GM18870 (cell line): ENCODE measurements at regions not wholly inside any gene's neighbourhood (a gene's known extent, or its start where the extent isn't known, plus 50 kb on each side); places are given as distances from the start of the nearest gene placed in this dataset.
"Not testable (repeated sequence)": the region's sequence is repeated elsewhere in the genome, so short reads cannot be mapped to it uniquely, and the experiment has no call there.

Experiments used
- ATAC-seq: cut with Tn5 transposase; IDR thresholded peaks from one replicate; pipeline ENCODE4 v1.9.1; 2021; ENCODE audit warnings: moderate library complexity; ENCODE audit not compliant: unreplicated experiment

DNA sequence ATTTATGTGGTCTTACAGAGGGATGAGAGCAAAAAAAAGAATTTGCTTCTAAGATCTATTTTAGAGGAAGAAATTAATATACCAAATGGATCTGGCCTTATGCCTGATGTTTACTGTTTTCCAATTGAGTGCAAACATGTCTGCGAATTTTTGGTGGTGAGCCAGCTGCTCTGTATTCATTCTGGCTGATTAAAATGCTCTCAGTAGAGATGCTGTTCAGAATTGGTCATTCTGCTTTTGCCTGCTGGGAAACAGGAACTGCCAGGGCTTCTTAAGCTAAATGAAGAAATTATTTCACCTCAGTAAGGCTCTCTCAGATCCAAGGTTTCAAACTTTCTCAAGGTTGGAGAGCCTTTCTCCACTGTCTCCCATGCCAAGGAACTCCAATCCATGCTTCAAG is 132.0 kb upstream of the SV2C start:
- no peak for ATAC-seq

DNA sequence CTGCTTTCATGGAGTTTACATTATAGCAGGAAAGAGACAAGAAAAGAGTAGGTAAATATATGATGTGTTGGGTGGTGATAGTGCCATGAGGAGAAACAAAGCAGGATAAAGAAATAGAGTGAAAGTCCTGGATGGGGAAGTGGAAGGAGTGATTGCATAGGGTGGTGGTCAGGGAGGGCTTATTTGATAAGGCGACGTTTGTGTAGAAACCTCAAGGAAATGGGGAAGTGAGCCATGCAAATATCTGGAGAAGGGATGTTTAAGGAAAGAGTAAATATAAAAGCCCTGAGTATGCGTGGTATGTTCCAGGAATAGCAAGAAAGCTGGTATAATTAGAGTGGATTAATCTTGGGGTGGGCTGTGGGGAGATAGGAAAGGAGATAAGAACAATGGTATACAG is 134.7 kb upstream of the SV2C start:
- ATAC-seq, result no peak

DNA sequence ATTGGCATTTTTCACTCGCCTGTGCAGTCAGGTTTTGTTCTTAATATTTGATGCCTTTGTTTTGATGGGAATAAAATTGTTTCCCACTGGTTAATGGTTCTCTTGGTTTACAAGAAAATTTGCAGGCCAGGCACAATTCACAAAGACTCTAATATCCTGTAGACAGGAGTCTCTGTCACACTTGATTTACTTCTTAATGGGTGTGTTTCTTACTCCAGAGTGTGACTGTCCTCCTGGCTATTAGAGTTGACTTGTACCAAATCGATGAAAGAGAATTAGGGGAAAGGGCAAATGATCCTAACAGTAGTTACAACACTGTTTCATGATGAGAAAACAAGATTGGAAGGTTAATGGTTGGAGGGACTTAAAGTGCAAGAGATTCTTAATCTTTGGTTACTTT is 142.8 kb upstream of the SV2C start:
- no peak for ATAC-seq

DNA sequence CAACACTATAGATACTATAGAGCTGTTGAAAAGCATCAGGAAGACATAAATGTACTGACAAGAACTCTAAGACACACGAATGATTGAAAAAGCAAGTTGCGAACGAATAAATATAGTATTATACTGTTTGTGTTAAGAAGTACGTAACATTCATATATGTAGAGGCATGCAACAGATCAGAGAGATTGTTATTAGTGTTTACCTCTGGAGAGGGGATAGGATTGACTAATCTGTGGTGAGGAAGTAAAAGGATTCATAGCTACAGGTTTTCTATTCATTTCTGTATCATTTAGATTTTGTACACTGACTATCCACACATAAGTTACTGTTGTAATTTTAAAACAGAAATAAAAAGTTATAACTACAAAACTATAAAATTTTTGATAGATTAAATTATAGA is 147.6 kb upstream of the SV2C start:
- ATAC-seq, result no peak

DNA sequence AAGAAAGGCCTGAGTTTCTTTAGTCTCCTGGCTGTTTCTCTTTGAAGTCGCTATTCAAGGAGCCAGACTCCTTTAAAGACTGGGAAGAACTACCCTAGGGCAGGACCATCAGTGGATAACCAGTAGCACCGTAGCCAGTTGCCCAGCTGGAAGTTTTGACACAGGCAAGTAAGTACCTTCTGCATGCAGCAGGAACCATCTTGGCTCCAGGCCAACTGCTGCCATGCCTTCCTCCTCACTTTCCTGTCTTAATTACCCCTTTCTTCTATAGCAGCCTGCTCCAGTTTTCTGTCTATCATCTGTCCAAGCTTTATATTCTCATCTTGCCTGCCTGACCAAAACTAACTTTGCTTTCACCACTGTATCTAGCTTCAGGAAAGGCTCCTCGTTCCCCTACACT is 149.7 kb upstream of the SV2C start:
- ATAC-seq, result no peak

DNA sequence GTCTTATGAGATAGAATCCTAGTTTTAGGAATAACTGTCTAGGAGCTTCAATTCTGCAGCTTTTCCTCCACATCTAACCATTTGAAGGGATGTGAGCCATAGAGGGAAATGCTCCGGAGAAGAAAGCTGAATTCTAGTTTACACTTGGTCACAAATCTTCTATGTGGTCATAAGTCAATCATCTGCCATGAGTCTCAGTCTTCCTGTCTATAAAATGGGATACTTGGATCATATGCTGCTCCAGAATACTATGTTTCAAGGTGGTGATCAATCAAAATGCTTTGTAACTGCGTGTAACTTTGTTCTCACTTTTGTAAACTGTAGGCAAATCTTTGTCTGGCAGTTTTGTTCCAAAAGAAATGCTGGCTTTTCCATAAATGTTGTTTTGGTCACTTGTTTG is 152.0 kb upstream of the SV2C start:
- ATAC-seq, result no peak

DNA sequence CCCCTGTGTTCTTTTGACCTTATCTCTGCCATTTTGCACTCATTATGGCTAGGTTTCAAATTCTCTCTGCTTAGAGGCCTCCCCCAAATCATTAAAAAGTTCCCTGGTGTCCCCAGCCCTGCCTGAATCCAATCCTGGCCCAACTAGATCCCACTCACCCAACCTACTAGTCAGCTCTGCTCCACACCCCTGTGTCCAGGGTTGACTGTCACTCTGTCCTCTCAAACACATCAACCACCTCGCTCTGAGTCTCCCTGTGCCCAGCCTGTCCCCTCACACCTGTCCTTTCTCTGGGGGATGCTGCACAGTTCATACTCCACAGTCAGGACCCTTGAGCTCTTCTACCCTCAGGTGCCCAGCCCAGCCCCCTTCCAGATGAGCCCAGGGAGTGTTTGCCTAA is 154.2 kb upstream of the SV2C start:
- ATAC-seq, result no peak

DNA sequence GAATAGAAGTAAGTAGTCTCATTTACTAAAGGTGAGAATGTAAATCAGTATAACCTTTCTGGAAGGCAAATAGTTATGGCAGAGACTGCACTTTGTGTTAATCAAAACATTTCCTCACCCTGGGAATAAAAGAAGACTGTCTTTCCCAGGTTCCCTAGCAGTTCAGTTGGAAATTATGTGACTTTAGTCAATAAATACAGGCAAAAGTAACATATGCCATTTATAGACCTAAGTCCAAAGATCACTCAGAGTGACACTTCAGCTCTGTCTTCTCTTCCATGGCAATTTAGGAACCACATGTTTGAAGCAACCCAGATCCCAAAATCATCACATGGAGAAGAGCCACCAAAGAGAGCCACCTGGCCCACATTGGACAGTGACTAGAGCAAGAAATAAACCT is 160.7 kb upstream of the SV2C start:
- ATAC-seq, result no peak

DNA sequence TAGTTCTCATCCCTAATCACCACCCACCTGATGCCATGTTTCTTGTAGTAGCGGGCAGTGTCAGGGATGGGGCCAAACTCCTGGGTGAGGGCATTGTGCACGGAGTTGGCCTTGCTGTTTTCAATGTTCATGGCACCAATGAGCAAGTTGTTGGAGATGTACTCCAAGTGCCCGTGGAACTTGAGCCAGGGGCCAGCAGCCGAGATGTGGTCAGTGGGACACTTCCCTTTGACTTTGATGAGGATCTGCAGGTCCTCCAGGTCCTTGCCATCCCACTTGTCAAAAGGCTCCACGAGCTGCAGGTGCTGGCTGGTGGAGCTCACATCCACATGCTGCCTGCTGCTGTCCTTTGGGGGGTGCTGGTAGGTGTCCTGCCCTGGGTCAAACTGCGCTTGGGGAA is 162.2 kb upstream of the SV2C start:
- no peak for ATAC-seq

DNA sequence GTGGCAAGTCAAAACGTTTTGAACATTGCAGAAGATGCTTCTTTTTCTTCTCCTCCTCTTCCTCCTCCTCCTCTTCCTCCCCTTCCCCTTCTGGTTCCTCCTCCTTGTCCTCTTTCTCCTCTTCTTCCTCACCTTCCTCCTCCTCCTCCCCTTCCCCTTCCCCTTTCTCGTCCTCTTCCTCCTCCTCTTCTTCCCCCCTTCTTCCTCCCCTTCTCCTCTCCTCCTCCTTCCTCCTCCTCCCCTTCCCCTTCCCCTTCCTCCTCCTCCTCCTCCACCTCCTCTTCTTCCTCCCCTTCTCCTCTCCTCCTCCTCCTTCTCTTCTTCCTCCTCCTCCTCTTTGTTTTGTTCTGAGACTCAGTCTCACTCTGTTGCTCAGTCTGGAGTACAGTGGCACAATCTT is 167.0 kb upstream of the SV2C start:
- no peak for ATAC-seq

DNA sequence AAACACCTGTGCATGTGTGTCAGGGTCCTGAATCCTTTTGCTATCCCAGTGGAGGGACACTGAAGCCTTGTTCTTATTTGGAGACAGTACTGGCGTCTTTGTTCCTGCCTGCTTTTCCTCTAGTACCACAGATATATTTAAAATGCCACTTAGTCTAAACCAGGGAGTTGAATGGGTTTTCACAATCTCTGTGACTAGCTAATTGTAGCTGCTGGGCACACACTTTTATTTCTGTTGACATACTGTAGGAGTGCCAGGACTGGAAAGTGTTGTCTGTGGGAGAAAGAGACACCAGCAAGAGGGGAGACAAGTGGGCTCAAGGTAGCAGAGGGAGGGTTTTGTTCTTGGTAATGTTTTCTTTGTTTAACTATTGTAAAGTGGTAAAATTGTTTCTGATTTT is 174.0 kb upstream of the SV2C start:
- no peak for ATAC-seq

DNA sequence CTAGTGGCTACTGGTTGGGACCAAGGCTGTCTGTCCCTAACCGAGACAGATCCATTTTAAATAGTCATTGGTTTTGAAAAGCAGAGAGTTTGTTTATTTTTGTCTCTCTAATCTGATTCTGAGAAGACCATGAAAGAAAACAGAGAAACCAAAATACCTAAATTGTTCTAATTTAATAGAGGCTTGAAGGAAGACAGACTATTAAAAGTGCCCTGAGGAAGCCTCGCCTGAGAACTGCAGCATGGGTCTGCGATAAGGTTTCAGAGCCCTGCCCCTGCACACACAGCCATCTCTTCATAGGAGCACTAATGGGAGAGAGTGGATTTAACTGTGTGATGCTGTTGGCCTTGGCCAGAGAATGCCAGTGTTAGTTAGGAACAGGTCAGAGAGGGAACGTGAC is 175.5 kb upstream of the SV2C start:
- ATAC-seq, result no peak

DNA sequence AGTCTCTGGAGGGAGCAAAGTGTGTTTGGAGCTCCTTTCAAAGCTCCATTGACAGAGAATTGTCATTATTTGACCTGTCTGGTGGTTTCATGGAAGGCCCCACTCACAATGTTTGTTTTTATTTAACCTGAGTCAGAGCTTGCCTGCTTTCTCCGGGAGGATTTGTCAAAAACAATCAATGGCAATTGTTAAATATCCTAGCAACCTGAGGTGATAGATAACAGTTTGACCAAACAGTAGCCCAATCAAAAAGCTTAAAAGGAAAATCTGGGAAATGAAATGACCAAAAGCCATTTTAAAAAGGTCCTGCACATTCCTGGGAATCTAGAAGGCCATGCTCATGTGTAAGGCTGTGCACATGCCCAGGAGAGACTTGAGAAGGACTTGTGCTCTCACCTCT is 177.2 kb upstream of the POC5 start:
- no peak for ATAC-seq

DNA sequence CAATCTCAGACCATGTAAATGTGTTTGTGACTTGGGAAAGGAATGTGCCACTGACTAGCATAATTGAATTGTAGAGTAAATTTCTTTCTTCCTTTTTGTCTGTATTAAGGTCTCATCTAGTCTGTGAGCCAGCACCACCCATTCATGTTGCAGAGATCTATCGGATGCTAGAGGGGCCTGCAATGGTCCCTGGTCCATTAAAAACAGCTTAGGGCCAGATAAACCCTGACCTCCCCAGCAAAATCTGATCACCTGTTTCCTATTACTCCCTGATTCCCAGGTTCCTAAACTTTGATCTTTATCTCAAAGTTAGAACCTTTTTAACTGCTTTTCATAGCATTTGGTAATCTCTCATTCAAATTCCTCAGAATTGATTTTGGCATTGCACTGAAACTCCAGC is 174.5 kb upstream of the POC5 start:
- ATAC-seq, result no peak

DNA sequence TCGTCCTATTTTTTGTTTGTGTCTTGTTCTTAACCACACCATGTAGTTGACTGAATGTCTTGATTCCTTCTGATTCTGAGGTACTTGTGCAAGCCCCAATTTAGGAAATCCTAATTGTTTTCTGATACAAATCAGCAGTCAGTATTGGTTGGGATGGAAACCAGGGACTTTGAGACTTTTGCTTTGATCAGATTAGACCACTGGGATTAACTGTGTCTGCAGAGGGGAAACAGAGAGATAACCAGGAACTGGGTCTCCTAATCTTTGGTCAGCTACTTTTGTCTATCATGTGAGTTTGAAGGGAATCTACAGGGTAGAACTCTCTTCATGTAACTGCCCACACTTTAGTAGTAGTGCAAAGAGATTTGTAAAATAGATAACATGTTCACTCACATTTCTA is 173.8 kb upstream of the POC5 start:
- no peak for ATAC-seq

DNA sequence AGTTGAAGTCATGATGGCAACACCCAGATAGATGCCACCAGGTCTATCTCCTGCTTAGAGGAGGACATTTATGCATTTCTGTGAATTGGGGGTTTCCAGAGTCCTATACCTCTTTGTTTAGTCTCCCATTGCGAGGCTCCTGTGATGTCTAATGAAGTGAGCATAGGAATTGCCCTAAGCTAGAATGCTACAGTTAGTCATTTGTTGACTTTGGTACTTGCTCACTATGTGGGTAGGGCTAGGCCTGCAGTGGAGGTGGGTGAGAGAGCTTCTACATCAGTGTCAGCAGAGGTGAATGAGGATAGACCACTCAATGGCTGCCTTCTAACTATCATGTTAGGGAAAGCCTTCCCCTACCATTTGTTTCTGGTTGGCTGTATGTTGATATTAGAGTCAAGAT is 173.3 kb upstream of the POC5 start:
- ATAC-seq, result no peak

DNA sequence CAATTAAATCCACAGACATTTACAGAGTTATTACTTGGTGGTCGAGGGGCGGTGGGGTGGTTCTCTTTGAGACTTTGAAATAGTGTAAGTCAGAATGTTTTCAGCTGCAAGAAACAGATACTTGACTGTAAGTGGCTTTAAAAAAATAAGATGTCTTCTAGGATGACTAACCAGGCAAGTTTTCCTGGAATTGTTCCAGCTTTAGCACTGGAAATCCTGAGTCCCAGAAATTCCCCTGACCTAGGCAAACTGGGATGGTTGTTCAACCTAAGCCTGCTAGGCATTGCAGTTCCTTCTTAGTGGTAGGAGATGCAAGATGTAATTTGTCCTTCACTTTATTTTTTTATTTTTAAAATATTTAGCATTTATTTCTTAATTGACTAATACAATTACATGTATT is 169.5 kb upstream of the POC5 start:
- no peak for ATAC-seq

DNA sequence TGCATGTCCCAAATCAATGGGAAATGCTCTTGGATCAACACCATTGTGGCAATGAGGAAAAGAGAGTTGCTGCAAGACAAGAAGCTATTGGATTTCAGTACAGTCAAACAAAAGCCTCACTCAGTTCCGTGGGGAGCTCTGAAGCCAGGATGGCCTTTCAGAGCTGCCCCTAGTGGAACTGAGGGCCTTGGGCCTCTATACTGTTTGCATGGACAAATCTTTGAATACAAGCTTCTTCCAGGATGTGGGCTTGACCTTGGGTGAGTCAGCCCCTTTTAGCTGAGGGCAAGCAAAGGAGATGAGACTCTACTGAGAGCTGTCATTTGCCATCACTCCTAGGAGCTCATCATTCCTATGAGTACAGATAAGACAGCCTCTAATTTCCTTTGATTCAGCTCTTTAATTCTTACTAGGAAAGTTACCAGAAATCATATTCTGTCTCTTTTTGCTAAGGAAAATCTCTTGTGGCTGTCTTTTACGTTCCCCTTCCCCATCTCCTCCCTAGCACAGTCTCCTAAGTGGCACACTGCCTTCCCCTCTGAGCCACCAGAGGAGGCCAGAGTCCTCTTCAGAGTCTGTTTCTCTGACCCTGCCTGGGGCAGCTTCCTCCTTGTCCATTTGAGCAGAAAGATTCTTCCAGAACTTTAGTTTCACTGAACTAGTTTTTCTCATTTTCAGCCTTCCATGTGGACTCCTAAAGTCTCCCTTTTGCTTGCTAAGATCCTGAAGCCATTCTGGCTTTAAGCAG is 168.8 kb upstream of the POC5 start:
- no peak for ATAC-seq

DNA sequence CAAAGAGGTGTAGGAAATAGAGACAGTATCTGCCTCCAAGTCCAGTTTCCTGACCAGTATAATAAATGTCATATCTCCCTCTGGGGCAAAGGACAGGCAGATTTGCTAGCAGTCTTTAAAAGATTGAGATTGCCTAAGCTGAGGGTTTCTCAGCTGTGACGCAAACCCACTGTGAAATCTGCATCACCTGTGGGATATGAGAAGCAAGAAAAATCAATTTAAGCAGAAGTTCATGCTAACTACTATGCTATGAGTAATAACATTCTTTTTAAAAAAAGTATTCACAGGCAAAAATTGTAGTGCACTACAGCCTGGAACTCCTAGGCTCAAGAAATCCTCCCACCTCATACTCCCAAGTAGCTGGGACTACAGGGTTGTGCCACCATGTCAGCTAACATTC is 168.1 kb upstream of the POC5 start:
- no peak for ATAC-seq

DNA sequence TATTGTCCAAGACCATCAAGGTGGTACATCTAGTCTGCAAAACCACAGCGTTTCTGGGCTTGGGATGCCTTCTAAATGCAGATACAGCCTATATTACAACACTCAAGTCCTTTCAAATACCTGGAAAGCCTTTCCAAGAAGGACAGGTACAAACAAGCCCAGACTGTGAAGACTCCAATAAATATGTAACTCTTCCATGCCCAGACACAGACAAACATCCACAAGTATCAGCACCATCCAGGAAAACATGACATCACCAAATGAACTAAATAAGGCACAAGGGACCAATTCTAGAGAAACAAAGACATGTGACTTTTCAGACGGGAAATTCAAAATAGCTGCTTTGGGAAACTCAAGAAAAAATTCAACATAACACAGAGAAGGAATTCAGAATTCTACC is 152.7 kb upstream of the POC5 start:
- ATAC-seq, result no peak

DNA sequence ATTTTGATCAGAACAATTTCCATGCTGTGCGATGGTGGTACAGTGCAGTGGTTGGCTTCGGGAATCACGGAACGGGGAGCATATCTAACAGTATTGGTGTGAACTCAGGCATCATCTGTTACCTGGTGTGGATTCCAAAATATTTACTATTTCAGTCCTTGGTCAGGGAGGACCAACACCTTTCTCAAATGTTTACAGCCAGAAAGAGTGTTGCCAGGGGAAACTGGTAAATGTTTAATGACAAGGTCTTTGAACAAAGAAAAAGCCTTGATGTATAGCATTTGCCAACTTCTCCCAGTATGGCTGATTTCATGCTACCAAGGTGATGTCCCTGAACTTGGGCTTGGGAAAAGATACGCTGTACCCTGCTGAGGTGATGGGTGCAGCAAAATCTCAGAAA is 145.6 kb upstream of the POC5 start:
- ATAC-seq, result no peak

DNA sequence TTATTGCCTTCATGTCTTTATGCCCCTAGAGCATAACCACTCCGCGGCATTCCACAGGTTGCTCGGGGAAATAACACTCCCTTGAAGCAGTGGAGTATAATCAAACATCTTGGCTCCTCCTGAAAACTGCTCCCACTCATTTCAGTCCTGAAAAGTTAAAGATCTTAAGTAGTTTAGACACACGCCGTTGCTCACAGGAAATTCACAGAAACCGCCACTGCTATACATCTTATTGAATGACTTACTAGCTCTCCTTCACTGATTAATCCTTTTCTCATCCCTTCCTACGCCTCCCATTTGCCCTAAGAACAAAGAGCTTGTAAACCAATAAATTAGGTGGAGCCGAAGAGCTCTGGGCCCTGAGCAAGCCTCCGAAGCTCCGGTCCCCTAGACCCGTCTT is 142.4 kb upstream of the POC5 start:
- not testable (repeated sequence) for ATAC-seq

DNA sequence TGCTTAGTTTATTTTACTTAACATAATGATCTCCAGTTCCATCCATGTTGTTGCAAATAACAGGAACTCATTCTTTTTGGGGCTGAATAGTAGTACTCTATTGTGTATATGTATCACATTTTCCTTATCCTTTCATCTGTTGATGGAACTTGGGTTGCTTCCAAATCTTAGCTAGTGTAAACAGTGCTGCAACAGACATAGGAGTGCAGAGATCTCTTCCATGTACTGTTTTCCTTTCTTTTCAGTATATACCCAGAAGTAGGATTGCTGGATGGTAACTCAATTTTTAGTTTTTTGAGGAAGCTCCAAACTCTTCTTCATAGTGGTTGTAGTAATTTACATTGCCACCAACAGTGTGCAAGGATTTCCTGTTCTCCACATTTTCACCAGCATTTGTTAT is 138.8 kb upstream of the POC5 start:
- no peak for ATAC-seq

DNA sequence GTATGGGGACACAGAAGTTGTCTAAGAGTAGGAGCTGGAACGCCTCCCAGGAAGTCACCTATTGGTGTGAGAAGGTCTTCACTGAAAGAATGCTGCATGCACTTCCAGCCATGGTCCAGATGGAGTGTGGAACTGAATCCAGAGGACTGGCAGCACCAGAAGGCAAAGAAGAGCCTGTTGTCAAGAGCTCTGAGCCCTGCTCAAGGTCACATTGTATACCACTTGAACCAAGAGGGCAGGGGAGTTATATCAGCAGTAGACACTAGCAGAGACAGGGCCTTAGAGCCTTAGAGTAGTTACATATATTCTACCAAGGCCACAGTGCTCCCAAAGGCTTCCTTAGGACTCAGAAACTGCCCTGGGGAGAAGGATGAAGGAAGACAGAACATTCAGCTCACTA is 130.8 kb upstream of the POC5 start:
- ATAC-seq, result no peak
